GM23338 (cell line): ENCODE measurements at regions not wholly inside any gene's neighbourhood (a gene's known extent, or its start where the extent isn't known, plus 50 kb on each side); places are given as distances from the start of the nearest gene placed in this dataset.

Experiments
- ATAC-seq: fragments of 200-7000 bp; cut with Tn5 transposase; 3 replicates; pipeline ENCODE4 v1.9.1; 2020
- DNase-seq: peaks from one replicate; pipeline ENCODE4 v3.0.0-alpha.2; 2015; ENCODE audit warnings: low spot score
- H2AFZ ChIP-seq: fragments of 200-600 bp; sonication (generic); 2 replicates; pipeline ENCODE4 v1.8.0; 2016; ENCODE audit warnings: antibody characterized with exemption, mild to moderate bottlenecking, moderate library complexity
- H3F3A ChIP-seq: fragments of 200-600 bp; sonication (generic); replicated peaks from 2 replicates; pipeline ENCODE4 v1.8.0; 2017; ENCODE audit warnings: antibody characterized with exemption, mixed run types, low read depth
- H3K27ac ChIP-seq: fragments of 200-600 bp; sonication (generic); 2 replicates; pipeline ENCODE4 v1.6.1; 2016; ENCODE audit warnings: low read depth
- H3K27me3 ChIP-seq: fragments of 200-600 bp; sonication (generic); 2 replicates; pipeline ENCODE4 v1.8.0; 2016; ENCODE audit warnings: mild to moderate bottlenecking, mixed run types, moderate library complexity; ENCODE audit not compliant: insufficient read depth
- H3K36me3 ChIP-seq: fragments of 200-600 bp; sonication (generic); 2 replicates; pipeline ENCODE4 v1.8.0; 2016; ENCODE audit warnings: mild to moderate bottlenecking; ENCODE audit not compliant: insufficient read depth
- H3K4me1 ChIP-seq: fragments of 200-600 bp; sonication (generic); 2 replicates; pipeline ENCODE4 v1.8.0; 2016; ENCODE audit warnings: mild to moderate bottlenecking, moderate library complexity; ENCODE audit not compliant: insufficient read depth
- H3K4me2 ChIP-seq: fragments of 200-600 bp; sonication (generic); 2 replicates; pipeline ENCODE4 v1.7.1; 2017; ENCODE audit warnings: mixed run types
- H3K4me3 ChIP-seq: fragments of 200-600 bp; sonication (generic); 2 replicates; pipeline ENCODE4 v1.6.1; 2016; ENCODE audit warnings: mixed run types
- H3K79me2 ChIP-seq: fragments of 200-600 bp; sonication (generic); replicated peaks from 2 replicates; pipeline ENCODE4 v1.8.0; 2017; ENCODE audit warnings: mild to moderate bottlenecking; ENCODE audit not compliant: insufficient read depth
- H3K9me2 ChIP-seq: fragments of 200-600 bp; sonication (generic); 2 replicates; pipeline ENCODE4 v1.8.0; 2017; ENCODE audit not compliant: insufficient read depth
- H4K20me1 ChIP-seq: fragments of 200-600 bp; sonication (generic); replicated peaks from 2 replicates; pipeline ENCODE4 v1.8.0; 2017; ENCODE audit warnings: mild to moderate bottlenecking; ENCODE audit not compliant: insufficient read depth
- H3K27ac Mint-ChIP-seq: 2 replicates; pipeline ENCODE4 v1.8.0; 2020; ENCODE audit warnings: inconsistent platforms, mild to moderate bottlenecking, moderate library complexity, mixed read lengths
- H3K27me3 Mint-ChIP-seq: 3 replicates; pipeline ENCODE4 v1.8.0; 2022; ENCODE audit warnings: low read depth, mild to moderate bottlenecking, moderate library complexity, mixed read lengths, inconsistent platforms; ENCODE audit not compliant: insufficient read depth, poor library complexity
- H3K36me3 Mint-ChIP-seq: 3 replicates; pipeline ENCODE4 v1.8.0; 2021; ENCODE audit warnings: low read depth, mild to moderate bottlenecking, inconsistent platforms, moderate library complexity, mixed read lengths
- H3K4me1 Mint-ChIP-seq: 3 replicates; pipeline ENCODE4 v1.8.0; 2020; ENCODE audit warnings: mild to moderate bottlenecking, inconsistent platforms, mixed read lengths
- H3K4me3 Mint-ChIP-seq: 3 replicates; pipeline ENCODE4 v1.8.0; 2021; ENCODE audit warnings: moderate library complexity, mild to moderate bottlenecking, inconsistent platforms, mixed read lengths
- H3K9me3 Mint-ChIP-seq: 3 replicates; pipeline ENCODE4 v1.8.0; 2020; ENCODE audit warnings: moderate library complexity, mild to moderate bottlenecking, inconsistent platforms, mixed read lengths
- CREB1 ChIP-seq: fragments of 250-450 bp; sonication (Bioruptor Pico); IDR thresholded peaks from 2 replicates; pipeline ENCODE4 v1.5.0; 2020; ENCODE audit warnings: low read depth, mild to moderate bottlenecking, moderate library complexity
- EZH2 ChIP-seq: fragments of 200-600 bp; sonication (generic); IDR thresholded peaks from one replicate; pipeline ENCODE4 v1.8.0; 2017; ENCODE audit warnings: antibody characterized with exemption, mild to moderate bottlenecking, low read depth; ENCODE audit not compliant: unreplicated experiment
- JUNB ChIP-seq: IDR thresholded peaks from one replicate; pipeline ENCODE4 v1.6.1; 2016; ENCODE audit warnings: antibody characterized with exemption; ENCODE audit not compliant: unreplicated experiment
- NANOG ChIP-seq: IDR thresholded peaks from 2 replicates; pipeline ENCODE4 v1.6.1; 2016; ENCODE audit warnings: antibody characterized with exemption, borderline replicate concordance
- POLR2AphosphoS5 ChIP-seq: IDR thresholded peaks from 2 replicates; pipeline ENCODE4 v1.6.1; 2016; ENCODE audit warnings: antibody characterized with exemption, low read depth
- REST ChIP-seq: IDR thresholded peaks from one replicate; pipeline ENCODE4 v1.6.1; 2018; ENCODE audit warnings: antibody characterized with exemption; ENCODE audit not compliant: unreplicated experiment
- STAT1 ChIP-seq: IDR thresholded peaks from one replicate; pipeline ENCODE4 v1.6.1; 2016; ENCODE audit warnings: antibody characterized with exemption; ENCODE audit not compliant: unreplicated experiment
- ZNF114 ChIP-seq: fragments of 250-450 bp; sonication (Bioruptor Pico); IDR thresholded peaks from 2 replicates; pipeline ENCODE4 v1.5.0; 2020; ENCODE audit warnings: mild to moderate bottlenecking, moderate library complexity
- ZNF331 ChIP-seq: fragments of 250-450 bp; sonication (Bioruptor Pico); IDR thresholded peaks from 2 replicates; pipeline ENCODE4 v1.5.0; 2020; ENCODE audit warnings: low read depth, mild to moderate bottlenecking, moderate library complexity
- TF ChIP-seq, protein P1 (sequence below): IDR thresholded peaks from 2 replicates; pipeline ENCODE4 v1.6.1; 2016; ENCODE audit warnings: antibody characterized with exemption
- TF ChIP-seq, protein P2 (sequence below): fragments of 250-450 bp; sonication (Bioruptor Pico); IDR thresholded peaks from 2 replicates; pipeline ENCODE4 v1.5.0; 2020; ENCODE audit warnings: mild to moderate bottlenecking, moderate library complexity
- TF ChIP-seq, protein P3 (sequence below), 2 experiments: fragments of 200-600 bp in 1 of 2; sonication (generic) in 1 of 2; conservative IDR thresholded peaks; 2 replicates each; pipeline versions ENCODE4 v1.5.1 to v1.6.1; 2016 to 2017; ENCODE audit warnings: antibody characterized with exemption in 2 of 2, low read depth in 2 of 2, mild to moderate bottlenecking in 2 of 2, moderate library complexity in 1 of 2

GRCh38 chr1:80767711-80768110 lies 1033.0 kb upstream of the ADGRL2 start:
- no peaks in the 10 kb centered on the region for H3K27me3 ChIP-seq
- Mint-ChIP-seq H3K4me3 (no peak overlapping the region), H3K4me1 (peaks cover 18% of the 10 kb centered on the region), H3K27me3 (no peaks in the 10 kb centered on the region), H3K27ac (no peak overlapping the region), H3K36me3 (no peaks in the 10 kb centered on the region), H3K9me3 (no peaks in the 10 kb centered on the region)
- no peak overlapping the region for H2AFZ ChIP-seq
- H3K27ac ChIP-seq = no peak overlapping the region
- no peak overlapping the region for H3K4me3 ChIP-seq
- ATAC-seq (no peak), DNase-seq (no peak)
- H3K36me3 ChIP-seq = no peaks in the 10 kb centered on the region
- H4K20me1 ChIP-seq = no peaks in the 10 kb centered on the region
- TF ChIP-seq NANOG (no peak), EZH2 (no peak), ZNF331 (CRISPR knock-in tag) (no peak), CREB1 (no peak), JUNB (no peak), STAT1 (no peak), REST (no peak), ZNF114 (CRISPR knock-in tag) (no peak), POLR2AphosphoS5 (no peak)
- TF ChIP-seq, protein P1, sequence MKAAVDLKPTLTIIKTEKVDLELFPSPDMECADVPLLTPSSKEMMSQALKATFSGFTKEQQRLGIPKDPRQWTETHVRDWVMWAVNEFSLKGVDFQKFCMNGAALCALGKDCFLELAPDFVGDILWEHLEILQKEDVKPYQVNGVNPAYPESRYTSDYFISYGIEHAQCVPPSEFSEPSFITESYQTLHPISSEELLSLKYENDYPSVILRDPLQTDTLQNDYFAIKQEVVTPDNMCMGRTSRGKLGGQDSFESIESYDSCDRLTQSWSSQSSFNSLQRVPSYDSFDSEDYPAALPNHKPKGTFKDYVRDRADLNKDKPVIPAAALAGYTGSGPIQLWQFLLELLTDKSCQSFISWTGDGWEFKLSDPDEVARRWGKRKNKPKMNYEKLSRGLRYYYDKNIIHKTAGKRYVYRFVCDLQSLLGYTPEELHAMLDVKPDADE = no peak
- TF ChIP-seq, protein P2, sequence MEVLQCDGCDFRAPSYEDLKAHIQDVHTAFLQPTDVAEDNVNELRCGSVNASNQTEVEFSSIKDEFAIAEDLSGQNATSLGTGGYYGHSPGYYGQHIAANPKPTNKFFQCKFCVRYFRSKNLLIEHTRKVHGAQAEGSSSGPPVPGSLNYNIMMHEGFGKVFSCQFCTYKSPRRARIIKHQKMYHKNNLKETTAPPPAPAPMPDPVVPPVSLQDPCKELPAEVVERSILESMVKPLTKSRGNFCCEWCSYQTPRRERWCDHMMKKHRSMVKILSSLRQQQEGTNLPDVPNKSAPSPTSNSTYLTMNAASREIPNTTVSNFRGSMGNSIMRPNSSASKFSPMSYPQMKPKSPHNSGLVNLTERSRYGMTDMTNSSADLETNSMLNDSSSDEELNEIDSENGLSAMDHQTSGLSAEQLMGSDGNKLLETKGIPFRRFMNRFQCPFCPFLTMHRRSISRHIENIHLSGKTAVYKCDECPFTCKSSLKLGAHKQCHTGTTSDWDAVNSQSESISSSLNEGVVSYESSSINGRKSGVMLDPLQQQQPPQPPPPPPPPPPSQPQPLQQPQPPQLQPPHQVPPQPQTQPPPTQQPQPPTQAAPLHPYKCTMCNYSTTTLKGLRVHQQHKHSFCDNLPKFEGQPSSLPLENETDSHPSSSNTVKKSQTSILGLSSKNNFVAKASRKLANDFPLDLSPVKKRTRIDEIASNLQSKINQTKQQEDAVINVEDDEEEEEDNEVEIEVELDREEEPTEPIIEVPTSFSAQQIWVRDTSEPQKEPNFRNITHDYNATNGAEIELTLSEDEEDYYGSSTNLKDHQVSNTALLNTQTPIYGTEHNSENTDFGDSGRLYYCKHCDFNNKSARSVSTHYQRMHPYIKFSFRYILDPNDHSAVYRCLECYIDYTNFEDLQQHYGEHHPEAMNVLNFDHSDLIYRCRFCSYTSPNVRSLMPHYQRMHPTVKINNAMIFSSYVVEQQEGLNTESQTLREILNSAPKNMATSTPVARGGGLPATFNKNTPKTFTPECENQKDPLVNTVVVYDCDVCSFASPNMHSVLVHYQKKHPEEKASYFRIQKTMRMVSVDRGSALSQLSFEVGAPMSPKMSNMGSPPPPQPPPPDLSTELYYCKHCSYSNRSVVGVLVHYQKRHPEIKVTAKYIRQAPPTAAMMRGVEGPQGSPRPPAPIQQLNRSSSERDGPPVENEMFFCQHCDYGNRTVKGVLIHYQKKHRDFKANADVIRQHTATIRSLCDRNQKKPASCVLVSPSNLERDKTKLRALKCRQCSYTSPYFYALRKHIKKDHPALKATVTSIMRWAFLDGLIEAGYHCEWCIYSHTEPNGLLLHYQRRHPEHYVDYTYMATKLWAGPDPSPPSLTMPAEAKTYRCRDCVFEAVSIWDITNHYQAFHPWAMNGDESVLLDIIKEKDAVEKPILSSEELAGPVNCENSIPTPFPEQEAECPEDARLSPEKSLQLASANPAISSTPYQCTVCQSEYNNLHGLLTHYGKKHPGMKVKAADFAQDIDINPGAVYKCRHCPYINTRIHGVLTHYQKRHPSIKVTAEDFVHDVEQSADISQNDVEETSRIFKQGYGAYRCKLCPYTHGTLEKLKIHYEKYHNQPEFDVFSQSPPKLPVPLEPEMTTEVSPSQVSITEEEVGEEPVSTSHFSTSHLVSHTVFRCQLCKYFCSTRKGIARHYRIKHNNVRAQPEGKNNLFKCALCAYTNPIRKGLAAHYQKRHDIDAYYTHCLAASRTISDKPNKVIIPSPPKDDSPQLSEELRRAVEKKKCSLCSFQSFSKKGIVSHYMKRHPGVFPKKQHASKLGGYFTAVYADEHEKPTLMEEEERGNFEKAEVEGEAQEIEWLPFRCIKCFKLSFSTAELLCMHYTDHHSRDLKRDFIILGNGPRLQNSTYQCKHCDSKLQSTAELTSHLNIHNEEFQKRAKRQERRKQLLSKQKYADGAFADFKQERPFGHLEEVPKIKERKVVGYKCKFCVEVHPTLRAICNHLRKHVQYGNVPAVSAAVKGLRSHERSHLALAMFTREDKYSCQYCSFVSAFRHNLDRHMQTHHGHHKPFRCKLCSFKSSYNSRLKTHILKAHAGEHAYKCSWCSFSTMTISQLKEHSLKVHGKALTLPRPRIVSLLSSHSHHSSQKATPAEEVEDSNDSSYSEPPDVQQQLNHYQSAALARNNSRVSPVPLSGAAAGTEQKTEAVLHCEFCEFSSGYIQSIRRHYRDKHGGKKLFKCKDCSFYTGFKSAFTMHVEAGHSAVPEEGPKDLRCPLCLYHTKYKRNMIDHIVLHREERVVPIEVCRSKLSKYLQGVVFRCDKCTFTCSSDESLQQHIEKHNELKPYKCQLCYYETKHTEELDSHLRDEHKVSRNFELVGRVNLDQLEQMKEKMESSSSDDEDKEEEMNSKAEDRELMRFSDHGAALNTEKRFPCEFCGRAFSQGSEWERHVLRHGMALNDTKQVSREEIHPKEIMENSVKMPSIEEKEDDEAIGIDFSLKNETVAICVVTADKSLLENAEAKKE = no peak
- TF ChIP-seq, protein P3, sequence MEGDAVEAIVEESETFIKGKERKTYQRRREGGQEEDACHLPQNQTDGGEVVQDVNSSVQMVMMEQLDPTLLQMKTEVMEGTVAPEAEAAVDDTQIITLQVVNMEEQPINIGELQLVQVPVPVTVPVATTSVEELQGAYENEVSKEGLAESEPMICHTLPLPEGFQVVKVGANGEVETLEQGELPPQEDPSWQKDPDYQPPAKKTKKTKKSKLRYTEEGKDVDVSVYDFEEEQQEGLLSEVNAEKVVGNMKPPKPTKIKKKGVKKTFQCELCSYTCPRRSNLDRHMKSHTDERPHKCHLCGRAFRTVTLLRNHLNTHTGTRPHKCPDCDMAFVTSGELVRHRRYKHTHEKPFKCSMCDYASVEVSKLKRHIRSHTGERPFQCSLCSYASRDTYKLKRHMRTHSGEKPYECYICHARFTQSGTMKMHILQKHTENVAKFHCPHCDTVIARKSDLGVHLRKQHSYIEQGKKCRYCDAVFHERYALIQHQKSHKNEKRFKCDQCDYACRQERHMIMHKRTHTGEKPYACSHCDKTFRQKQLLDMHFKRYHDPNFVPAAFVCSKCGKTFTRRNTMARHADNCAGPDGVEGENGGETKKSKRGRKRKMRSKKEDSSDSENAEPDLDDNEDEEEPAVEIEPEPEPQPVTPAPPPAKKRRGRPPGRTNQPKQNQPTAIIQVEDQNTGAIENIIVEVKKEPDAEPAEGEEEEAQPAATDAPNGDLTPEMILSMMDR (conservative IDR thresholded peaks at IDR 0.05; ENCODE audit: low read depth in 2 of 2) = no peak
- no peak overlapping the region for H3K4me2 ChIP-seq
- H3K79me2 ChIP-seq = no peaks in the 10 kb centered on the region
- no peaks in the 10 kb centered on the region; the same call in 1 of the 2 replicates for H3K4me1 ChIP-seq
- H3F3A ChIP-seq = no peaks in the 10 kb centered on the region
- H3K9me2 ChIP-seq = no peaks in the 10 kb centered on the region
